Glomerular visceral epithelial cell (primary cell): ENCODE measurements at regions not wholly inside any gene's neighbourhood (a gene's known extent, or its start where the extent isn't known, plus 50 kb on each side); places are given as distances from the start of the nearest gene placed in this dataset.

Experiments used
- DNase-seq: peaks from one replicate; pipeline ENCODE4 v3.0.0-alpha.2; 2016; ENCODE audit errors: extremely low spot score

GRCh38 chr20:40232756-40233155, 456.3 kb downstream of the MAFB start:
- DNase-seq, result no peak

- no peak for DNase-seq
Observed at GRCh38 chr20:40232273-40232672, 456.8 kb downstream of the MAFB start.

DNA sequence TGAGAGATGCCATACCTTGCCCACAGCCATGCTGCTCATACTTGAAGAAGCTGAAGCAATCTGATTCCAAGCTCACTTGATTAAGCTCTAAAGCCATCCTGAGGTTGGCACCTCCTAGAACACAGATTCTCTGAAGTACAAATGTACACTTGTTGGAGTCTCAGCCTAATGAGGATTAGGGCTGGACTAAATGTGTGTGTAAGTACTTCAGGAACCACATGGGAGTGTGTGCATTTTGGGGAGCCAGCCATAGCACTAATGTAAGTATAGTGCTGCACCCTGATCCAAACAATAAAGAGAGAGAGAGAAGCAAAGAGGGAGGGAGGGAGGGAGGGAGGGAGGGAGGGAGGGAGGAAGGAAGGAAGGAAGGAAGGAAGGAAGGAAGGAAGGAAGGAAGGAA, 458.6 kb downstream of the MAFB start:
- DNase-seq, result no peak

GRCh38 chr20:40225596-40225995, 463.4 kb downstream of the MAFB start:
- DNase-seq, result no peak

GRCh38 chr20:40223810-40224209, 465.2 kb downstream of the MAFB start:
- DNase-seq, result no peak

GRCh38 chr20:40218971-40219370, 470.1 kb downstream of the MAFB start:
- no peak for DNase-seq

- DNase-seq, result no peak
Observed at GRCh38 chr20:40218316-40218969, 470.6 kb downstream of the MAFB start.

GRCh38 chr20:40207655-40208054, 481.4 kb downstream of the MAFB start:
- no peak for DNase-seq

DNA sequence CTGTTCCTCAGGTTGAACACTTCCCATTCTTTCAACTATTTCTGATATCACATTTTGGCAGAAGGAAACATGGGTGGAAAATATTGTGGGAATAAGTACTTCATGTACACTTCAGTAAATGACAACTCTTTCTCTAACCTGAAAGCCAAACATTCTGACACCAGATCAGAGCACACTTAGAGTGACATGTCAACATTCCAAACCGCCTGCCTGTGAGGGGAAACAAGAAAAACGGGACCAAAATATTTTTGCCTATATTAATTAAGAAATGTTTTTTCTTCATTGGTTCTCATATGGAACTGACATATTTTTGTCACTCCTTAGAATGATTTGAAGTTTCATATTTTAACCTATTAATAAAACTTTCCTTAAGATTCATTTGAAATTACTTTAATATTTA, 483.1 kb downstream of the MAFB start:
- DNase-seq, result no peak

- no peak for DNase-seq
Observed at GRCh38 chr20:40203032-40203431, 486.0 kb downstream of the MAFB start.

GRCh38 chr20:40197691-40198090, 491.3 kb downstream of the MAFB start:
- no peak for DNase-seq

GRCh38 chr20:40196846-40197436, 492.1 kb downstream of the MAFB start:
- DNase-seq, result no peak

DNA sequence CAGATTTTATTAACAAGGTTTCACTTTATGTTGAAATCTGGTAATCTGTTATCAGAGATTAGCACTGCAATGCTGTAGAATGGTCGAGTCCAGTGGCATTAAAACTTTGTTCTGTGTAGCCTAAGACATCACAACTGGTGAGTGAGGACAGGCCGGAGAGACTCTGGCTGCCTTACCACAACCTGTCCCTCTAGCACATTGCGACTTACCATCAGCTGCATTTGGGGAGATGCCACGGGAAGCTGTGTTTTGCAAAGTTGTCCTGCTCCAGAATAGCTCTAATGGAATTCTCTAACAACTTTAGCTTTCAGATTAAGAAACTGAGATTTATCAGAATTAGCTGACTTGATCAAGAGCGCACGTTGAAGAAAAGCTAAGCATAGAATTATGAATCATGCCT, 493.3 kb downstream of the MAFB start:
- no peak for DNase-seq

DNA sequence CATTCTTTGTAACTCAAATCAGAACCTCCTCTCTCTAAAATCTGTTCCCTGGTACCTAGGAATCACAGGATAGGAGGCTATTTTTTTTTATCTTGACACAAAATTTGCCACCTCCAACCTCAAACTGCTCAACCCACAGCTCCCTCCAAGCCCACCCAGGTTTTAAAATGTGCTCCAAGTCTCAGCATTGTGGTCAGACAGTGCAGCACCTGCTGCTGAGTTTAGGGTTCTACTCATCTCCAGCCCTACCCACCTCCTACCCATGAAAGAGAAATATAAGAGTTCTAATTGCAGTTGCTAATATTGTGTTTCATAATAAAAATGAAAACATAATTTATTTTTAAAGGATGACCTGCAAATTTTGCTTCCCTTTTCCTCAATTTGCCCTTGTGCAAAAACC, 496.5 kb downstream of the MAFB start:
- DNase-seq, result no peak

GRCh38 chr20:40192081-40192480, 497.0 kb downstream of the MAFB start:
- DNase-seq, result no peak

GRCh38 chr20:40191573-40191972, 497.5 kb downstream of the MAFB start:
- no peak for DNase-seq

GRCh38 chr20:40189621-40190020, 499.4 kb downstream of the MAFB start:
- DNase-seq, result no peak

GRCh38 chr20:40188319-40188718, 500.7 kb downstream of the MAFB start:
- DNase-seq, result no peak

- no peak for DNase-seq
Observed at GRCh38 chr20:40186826-40187225, 502.2 kb downstream of the MAFB start.

GRCh38 chr20:40181676-40182075, 507.4 kb downstream of the MAFB start:
- DNase-seq, result no peak

GRCh38 chr20:40176098-40176841, 512.8 kb downstream of the MAFB start:
- no peak for DNase-seq

- DNase-seq, result no peak
Observed at GRCh38 chr20:40175296-40175695, 513.7 kb downstream of the MAFB start.

- no peak for DNase-seq
Observed at GRCh38 chr20:40173872-40174271, 515.2 kb downstream of the MAFB start.
